Stromal cell of bone marrow (primary cell): ENCODE measurements at regions not wholly inside any gene's neighbourhood (a gene's known extent, or its start where the extent isn't known, plus 50 kb on each side); places are given as distances from the start of the nearest gene placed in this dataset.
A peak's percentile ranks its signal among the peaks of the same experiment; 100 is the strongest.

ENCODE experiments used
- DNase-seq: peaks from one replicate; pipeline ENCODE4 v3.0.0-alpha.2; 2012; ENCODE audit warnings: low read depth

DNA sequence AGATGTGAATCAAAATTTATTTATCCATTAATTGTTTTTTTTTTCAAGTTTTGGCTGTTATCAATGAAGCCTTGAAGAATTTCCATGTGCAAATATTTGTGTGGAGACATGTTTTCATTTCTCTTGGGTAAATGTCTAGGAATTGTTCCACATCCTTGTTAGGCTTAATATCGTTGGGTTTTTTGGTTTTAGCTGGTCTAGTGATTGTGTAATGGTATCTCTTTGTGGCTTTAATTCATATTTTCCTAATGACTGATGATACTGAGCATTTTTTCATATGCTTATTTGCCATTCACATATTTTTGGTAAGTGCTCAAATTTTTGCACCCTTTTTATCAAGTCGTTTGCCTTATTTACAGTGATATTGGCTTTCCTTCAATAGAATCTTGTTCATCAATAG, 250.3 kb upstream of the EPHA4 start:
- DNase-seq = peak; percentile 17

DNA sequence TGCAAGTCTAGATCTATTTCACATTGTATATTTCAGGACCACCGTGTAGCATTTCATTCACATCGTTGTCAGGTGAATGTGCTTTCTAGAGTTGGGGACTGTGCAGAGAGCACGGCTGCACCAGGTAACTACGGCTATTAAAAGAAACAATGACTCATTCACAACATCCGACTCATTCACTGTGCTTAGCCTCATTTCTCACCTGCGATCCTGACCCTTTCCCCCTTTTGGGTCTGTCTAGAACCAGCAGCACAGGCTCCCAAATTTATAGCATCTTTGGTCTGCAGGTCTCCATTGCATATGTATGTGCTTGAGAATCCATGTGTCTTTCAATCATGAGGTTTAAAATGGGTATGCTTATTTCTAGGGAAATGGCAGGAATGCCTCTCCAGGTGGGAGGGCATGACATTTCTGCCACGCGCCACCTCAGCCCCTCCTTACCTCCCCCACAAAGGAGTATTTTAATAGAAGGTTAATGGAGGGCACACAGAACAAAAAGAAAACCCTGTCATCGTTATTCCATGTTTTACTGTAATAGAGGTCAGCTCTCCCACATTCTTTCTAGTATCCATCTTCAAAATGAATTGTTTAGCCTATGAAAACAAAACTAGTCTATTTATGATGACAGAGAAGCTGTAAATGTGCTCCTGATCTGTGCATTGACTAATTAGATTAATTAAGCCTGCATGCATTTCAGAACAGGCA, 246.7 kb upstream of the EPHA4 start:
- DNase-seq = no peak

DNA sequence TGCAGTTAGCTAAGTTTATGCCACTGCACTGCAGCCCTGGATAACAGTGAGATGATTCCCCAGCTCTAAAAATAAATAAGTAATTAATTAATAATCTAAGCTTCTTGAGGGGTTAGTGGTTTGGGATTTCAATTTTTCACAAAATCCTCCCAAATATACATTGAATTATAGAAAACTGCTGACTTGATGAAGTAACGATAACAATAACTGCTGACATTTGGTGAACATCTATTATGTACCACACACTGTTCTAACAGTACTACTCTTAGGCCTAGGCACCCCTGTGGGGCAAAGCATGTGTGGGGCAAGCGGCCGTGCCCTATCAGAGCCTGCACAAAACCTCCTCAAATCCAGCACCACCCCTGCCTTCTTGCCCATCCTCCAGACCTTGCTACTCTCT, 245.8 kb upstream of the EPHA4 start:
- DNase-seq = no peak

DNA sequence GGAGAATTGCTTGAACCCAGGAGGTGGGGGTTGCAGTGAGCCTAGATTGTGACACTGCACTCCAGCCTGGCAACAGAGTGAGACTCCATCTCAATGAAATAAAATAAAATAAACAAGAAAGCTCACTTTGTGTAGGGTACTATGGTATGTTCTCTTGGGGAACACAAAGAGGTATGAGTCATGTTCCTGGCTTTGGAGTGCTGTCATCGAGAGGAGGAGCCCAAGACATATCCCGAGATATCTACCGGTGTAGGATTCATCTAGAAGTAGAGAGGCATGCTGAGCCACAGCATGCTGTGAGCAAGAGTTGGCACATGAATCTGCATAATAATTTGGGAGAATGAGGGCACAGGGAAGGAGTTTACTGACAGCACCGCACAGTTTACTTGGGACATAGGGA, 244.9 kb upstream of the EPHA4 start:
- no peak for DNase-seq

DNA sequence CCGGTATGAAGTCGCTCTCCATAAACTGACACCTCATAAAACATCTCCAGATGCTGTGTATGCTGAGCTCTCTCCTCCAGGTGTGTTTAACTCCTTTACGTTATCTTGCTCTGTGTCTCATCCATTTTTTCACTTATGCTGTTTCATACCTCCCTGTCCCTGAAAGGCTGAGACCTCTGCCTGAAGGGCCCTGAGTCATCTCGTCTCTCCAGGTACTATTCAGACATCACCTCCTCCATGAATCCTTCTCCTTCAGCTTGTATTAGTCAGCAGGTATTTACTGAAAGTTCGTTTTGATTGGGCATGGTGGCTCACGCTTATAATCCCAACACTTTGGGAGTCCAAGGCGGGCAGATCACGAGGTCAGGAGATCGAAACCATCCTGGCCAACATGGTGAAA, 244.5 kb upstream of the EPHA4 start:
- no peak for DNase-seq

DNA sequence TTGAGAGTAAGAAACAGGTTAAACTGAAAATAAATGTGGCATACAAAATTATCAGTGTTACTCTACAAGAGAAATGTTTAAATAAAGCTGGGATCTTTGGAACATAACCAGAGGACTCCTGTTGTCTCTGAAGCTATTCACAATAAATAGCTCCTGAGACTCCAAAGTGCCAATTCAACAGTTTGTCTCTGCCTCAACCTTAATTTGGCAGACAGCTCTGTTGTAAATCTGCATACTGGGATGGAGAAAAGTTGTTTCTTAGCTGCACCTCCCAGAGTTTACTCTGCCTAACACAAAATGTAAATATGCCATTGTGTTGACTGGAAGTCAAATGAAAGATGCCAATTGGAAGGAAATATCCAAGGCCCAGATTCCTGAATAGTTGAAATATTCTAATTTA, 238.5 kb upstream of the EPHA4 start:
- DNase-seq = no peak

DNA sequence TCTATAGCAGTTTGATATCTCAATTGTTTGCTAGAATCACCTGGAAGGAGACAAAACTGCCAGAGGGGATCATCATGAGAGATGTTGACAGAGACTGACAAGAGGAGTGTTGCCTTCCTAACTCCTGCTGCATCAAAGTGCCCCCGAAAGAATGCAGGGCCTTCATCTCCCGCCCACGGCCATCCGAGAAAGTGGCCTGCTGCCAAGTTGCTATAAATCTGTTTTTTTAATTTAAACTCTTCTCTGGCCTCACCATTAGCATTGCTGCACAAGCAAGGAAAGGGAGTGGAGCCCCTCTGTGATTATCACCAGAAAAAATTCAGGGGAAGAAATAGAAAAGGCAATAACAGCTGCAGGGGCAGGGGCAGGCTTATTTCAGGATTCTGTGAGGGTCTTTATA, 238.1 kb upstream of the EPHA4 start:
- no peak for DNase-seq

DNA sequence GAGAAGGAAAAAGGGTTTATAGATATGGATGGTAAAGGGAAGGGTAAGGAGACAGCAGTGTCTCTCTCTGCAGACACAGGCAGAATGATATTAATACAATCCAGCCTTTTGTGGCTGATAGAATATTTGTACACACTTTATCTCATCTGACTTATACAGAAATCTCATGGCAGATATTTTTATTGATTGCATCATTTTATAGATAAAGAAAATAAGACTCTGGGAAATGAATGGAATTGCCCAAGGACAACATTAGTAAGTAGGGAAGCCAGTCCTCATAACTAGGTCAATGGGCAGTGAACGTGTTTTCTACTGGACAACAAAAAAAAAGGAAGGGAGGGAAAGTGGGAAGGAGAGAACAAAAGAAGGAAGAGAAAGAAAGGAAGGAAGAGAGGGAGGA, 236.4 kb upstream of the EPHA4 start:
- no peak for DNase-seq

DNA sequence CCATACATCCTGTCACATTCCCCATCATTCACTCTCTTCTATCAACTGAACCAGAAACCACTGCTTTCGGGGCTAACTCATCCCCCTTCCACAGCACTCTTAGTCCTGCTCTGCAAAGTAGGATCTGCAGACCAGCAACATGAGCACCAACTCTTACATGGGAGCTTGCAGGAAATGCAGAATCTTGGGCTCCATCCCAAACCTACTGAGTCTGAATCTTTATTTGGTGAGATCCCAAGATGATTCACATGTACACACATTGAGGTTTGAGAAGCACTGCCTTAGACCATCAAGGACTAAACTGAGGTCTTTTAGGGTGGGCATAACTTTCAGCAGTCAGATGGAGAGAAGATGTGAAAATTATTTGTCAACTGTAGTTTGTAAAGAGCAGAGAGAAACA, 235.6 kb upstream of the EPHA4 start:
- DNase-seq = peak; percentile 17

DNA sequence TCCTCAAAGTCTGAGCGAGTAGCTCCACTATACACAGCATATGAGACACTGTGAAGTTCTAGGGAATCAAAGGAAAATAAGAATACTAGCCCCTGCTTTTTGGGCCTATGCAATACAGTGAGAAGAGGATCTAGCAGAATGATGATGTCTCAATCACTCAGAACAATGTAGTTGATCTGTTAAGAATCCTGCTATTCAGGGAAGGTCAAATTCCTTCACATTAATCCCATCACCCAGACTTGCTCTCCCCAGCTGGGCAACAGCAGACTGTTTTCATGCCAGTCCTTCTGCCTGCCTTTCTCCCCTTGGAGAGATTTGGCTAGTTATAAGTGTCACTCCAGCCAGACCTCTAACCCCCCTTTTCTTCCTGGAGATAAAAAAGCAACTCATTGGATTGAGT, 230.0 kb upstream of the EPHA4 start:
- no peak for DNase-seq

DNA sequence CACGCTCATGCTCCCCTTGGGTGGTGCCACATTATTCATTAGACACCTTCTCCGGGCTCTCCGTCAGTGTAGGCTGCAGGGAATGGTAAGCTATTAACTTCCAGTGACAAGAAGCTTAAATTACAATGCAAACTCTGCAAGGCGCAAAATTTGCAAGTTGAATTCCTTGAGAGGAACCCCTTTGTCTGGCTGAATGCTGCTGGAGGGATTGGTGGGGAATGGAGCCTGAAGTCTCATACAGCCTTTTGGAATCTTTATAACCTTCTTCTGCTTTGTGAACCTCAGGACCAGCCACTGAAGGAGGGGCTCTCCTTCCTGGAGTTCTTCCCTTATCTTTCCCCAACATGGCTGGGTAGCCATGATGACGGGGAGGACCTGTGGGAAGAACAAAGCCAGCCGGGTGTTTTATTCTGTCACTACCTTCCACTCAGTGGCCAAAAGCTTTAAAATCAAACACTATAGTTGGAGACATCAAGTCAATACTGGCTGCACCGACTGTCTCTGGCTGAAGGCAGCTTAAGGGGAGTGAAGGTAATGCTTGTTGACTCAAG, 220.9 kb upstream of the EPHA4 start:
- DNase-seq = no peak

DNA sequence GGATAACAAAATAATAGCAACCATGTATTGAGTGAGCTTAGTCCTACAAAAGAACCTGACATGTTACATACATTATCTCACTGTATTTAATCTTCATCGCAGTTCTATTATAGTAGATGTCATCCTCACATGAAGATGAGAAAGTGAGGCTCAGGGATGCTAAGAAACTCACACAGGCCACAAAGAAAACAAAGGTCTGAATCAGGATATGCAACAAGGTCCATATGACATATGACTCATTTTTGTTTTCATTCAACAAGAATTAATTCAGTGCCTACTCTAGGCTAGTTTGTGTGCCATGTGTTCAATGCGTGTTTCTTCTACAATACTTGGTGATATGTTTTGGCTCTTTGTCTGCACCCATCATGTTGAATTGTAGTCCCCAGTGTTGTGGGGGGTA, 219.7 kb upstream of the EPHA4 start:
- no peak for DNase-seq

DNA sequence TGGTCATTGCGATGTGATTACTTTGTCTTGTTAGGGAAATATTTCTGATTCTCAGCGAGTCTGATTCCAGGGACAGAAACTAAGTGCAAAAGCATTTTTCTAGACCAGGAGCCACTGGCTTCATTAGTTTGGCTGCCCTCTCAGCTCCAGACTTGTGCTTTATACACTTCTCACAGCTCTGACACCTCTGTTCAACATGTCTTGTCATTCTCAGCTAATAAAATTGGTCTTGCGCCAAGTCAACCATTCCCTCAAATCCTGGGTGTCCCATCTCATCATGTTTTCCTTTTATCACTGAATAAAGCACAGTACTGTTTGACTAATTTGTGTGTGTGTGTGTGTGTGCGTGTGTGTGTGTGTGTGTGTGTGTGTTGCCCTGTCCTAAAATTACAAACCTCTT, 215.5 kb upstream of the EPHA4 start:
- no peak for DNase-seq

DNA sequence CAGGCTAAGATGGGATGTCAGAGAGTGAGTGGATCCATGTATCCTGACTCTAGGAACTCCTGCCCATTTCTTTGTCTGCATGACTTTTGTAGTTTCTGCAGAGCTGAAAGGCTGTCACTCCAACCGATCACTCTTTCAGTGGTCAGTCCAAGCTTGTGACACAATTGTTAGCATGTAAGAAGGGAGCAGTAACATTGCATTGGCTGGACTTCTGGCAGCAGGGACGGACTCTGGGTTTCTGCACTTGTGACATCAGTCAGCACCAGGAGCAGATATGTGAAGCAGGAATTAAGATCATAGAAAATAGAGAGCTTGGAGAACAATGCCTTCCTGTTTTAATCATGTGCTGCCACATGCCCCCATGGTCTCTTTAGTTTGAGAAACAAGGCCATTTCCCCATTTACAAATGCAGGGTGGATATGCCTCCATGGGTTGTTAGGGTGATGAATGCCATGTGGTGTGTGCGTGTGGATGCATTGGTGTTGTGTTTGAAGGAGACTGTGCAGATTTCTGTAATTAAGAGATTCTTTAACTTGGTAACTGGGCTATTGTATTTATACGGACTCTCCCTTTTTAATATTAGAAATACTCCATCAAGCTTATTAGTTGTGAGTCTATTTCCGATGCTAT, 214.3 kb upstream of the EPHA4 start:
- DNase-seq = no peak

DNA sequence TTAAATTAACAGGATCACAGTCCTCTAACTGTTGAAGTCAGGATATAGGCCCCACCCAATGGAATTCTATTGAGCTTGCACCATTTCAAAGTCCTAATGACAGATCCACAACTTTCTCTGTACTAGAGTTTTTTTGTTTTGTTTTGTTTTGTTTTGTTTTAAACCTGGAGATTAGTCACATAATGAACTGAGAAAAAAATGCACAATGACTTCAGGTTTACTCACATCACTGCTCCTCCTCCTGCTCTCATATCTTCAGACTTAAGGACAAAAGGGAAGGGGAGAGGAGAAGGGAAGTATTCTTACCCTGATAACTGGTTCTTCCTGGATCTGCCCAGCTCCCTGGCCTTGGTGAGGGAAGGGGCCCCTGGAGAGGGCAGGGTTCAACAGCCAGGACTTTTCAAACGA, 208.2 kb upstream of the EPHA4 start:
- DNase-seq = no peak

DNA sequence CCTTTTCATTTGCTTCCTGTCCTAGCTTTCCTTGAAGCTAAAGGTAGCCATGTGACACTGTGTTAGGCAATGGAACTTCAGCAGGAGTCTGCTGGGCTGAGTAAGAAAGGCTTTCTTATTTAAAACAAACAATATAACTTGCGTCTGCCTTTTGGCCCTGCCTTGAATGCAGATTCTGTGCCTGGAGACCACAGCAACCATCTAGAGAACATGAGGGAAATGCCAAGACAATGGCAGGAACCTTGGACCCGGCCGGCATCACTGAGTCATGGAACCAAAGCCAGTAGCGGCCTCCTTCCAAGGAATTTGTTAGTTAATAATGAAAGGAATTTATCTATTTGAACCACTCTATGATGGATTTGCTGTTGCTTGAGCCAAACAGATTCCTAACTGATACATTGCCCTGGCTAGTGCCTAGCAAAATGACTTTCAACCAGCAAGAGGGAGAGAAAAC, 207.5 kb upstream of the EPHA4 start:
- peak; percentile 48 for DNase-seq

DNA sequence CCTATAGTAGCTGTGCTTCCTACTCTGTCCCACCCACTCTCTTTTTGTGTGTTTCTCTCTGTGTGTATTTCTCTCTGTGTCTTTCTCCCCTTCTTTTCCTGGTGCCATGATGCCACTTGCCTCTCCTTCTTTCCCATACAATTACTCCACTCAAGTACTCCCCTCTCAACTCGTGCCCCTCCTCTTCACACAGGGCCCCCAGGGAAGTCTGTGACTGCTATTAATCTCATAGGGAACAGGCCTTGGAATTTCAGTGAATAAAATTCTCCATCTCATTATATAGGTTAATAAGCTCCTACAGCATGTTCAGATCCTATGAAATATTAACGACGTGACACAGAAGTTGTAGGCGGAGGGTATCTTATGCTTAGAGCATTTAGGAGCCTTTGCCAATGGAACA, 205.9 kb upstream of the EPHA4 start:
- no peak for DNase-seq

DNA sequence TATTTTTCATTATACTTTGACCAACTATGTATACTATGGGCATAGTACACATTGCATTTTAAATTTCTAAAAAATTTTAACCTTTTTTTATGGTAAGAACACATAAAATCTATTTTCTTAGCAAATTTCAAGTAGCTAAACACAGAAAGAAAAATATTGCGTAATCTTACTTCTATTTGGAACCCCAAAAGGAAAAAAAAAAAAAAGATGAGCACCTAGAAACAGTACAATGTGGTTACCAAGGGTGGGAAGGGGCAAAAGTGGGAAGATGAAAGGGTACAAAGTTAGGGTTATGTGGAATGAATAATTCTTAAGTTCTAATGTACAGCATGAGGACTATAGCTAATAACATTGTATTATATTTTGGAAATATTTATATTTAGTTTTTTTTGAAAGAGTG, 205.0 kb upstream of the EPHA4 start:
- DNase-seq = no peak

DNA sequence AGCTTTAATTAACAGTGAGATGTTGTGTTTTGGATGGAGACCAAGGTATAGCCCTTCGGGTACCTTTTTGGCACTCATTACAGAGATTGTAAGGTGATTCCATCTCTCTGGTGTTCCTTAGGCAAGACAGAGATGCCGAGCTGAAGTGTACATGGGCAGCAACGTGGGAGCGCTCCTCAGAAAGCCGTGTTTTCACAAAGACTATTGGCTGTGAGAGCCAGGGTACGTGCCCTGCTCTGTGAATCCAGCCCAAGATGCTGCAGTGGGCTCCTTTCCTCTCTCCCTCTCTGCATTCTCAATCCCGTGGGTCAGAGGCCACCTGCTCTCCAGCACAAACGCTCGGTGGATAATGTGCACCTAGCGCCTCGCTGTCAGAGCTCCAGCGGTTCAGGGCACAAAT, 203.0 kb upstream of the EPHA4 start:
- DNase-seq = no peak

DNA sequence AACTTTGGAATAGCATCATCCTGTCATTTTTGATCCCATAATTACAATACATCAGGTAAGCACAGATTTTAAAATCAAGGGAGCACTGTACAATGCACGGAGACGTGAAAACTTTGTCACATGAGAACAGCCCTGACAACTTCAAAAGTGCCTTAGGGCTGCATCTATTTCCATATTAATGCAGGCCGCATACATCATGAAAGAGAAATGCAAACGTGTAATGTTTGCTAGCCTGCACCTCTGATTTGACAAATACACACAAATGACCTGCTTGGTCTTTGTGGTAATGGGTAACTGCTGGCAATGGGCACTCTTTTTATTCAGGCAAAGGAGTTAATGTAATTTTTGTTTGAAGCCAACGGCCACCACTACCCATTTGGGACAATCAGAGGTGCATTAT, 202.0 kb upstream of the EPHA4 start:
- no peak for DNase-seq

DNA sequence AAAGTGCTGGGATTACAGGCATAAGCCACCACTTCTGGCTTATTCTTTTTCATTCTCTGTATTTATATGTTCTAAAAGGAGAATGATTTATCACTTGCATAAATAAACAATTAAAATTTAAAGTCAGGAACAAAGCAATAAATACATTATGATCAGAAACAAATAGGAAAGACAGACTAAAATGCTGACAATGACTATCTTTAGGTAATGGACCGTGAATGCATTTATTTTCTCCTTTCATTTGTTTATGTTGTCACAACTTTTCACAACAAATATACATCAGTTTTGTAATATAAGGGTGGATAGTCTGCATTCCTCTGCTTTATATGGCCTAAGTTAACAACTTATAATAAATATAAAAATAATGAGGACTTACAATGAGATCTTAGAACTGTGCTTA, 199.2 kb upstream of the EPHA4 start:
- DNase-seq = no peak

DNA sequence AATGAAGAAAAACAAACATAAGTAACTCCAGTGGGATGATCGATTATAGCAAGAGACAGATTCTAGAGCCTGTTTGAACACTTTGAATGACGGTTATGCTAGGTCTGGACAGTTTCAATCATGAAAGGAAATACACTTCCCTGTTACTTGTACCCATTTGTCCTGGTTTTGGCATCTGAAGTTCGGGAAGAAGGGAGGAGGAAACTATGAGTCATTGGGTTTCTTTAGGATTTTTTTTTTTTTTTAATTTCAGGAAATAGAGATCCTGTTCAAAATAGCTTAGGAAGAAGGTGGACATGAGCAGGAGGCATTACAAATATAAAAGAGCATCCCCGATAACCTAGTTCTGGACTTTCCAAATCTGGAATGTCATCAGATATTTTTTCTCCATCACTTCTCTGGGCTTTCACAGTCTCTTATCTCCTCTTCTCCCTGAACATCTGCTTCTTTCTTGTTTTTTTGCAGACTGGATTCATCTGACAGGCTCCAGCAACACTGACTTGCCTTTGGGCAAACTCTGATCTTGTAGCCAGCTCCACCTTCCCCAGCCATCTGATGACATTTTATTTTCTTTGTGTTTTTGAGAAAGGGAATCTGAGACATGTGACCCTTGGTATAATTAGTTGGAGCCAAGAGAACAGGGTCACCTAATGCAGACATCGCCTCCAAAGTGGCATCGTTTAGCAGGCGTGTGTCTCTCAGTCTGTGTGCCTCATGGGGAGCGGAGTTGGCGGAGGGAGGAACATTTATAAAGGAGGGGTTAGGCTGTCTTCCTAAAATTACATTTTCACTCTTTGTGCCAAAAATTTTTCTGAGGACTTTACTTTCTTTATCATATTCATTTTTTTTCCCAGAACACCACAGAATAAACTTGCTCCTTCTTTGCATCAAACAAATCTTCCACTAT, 195.3 kb upstream of the EPHA4 start:
- no peak for DNase-seq

DNA sequence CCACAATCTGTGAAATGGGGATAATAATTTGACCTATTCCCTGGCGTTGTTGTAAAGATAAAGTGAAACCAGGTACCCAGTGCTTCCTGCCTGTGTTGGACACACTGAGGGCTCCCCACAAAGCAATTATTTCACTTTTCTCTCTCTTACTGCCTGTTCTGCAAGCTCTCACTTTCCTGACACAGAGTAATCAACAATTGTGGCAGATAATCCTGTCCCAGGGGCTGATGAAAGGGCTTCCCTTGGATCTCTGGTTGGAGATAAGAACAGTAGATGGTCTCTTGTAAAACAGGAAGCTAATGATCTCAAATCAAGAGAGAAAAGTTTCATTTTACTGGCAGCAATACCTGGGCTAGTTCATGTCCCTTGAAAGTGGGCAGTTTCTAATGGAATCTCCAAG, 190.4 kb upstream of the EPHA4 start:
- DNase-seq = no peak
